ENCODE measurements at regions not wholly inside any gene's neighbourhood (a gene's known extent, or its start where the extent isn't known, plus 50 kb on each side); places are given as distances from the start of the nearest gene placed in this dataset.

- TF ChIP-seq, protein P1, sequence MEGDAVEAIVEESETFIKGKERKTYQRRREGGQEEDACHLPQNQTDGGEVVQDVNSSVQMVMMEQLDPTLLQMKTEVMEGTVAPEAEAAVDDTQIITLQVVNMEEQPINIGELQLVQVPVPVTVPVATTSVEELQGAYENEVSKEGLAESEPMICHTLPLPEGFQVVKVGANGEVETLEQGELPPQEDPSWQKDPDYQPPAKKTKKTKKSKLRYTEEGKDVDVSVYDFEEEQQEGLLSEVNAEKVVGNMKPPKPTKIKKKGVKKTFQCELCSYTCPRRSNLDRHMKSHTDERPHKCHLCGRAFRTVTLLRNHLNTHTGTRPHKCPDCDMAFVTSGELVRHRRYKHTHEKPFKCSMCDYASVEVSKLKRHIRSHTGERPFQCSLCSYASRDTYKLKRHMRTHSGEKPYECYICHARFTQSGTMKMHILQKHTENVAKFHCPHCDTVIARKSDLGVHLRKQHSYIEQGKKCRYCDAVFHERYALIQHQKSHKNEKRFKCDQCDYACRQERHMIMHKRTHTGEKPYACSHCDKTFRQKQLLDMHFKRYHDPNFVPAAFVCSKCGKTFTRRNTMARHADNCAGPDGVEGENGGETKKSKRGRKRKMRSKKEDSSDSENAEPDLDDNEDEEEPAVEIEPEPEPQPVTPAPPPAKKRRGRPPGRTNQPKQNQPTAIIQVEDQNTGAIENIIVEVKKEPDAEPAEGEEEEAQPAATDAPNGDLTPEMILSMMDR (IDR thresholded peaks at IDR 0.05; ENCODE audit: low read depth, low read length, poor library complexity, severe bottlenecking) = no peak
- no peak for TF ChIP-seq EZH2phosphoT487 (IDR thresholded peaks at IDR 0.05; ENCODE audit: borderline replicate concordance, low read length)
Measured at GRCh38 chr4:81652069-81652478, 180.4 kb upstream of the RASGEF1B start.

Measured in DOHH2 (cell line).